EH (cell line): ENCODE measurements at regions not wholly inside any gene's neighbourhood (a gene's known extent, or its start where the extent isn't known, plus 50 kb on each side); places are given as distances from the start of the nearest gene placed in this dataset.

Source experiments
- DNase-seq: peaks from one replicate; pipeline ENCODE4 v3.0.0-alpha.2; 2015; ENCODE audit warnings: low read depth

DNA sequence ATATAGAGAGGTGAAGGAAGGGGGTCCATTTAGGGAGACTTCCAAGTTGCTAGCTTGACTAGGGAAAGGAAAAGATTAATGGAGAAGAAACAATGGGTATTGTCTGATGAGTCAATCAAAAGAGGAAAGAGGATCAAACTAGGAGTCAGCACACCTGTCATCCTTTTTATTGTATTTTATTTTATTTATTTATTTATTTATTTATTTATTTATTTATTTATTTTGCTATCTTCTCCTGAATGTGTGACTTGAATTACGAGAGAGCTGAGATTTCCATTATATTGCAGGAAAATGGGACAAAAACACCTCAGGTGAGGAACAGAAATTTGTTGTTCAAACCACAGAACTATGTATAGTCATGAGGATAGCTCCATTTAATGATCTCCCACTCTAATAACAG lies 58.9 kb downstream of the NUDT11 start:
- DNase-seq, result no peak

DNA sequence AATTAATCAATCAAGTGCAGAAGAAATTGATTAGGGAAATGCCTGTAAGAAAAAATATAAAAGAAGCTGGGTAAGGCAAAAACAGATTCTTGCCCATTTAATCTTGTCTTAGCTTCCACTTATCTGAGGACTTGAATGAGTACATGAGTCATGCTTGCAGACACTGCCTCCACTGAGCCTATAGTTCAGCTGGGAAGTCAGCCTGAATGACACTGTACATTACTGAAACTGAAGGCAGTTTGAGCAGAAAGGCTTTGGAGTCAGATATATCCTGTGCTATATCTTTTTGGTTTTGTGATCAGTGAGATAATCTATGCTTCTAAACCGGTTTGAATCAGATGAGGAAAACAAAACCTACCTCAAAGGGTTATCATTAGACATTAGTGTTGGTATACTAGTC lies 61.3 kb downstream of the NUDT11 start:
- no peak for DNase-seq

DNA sequence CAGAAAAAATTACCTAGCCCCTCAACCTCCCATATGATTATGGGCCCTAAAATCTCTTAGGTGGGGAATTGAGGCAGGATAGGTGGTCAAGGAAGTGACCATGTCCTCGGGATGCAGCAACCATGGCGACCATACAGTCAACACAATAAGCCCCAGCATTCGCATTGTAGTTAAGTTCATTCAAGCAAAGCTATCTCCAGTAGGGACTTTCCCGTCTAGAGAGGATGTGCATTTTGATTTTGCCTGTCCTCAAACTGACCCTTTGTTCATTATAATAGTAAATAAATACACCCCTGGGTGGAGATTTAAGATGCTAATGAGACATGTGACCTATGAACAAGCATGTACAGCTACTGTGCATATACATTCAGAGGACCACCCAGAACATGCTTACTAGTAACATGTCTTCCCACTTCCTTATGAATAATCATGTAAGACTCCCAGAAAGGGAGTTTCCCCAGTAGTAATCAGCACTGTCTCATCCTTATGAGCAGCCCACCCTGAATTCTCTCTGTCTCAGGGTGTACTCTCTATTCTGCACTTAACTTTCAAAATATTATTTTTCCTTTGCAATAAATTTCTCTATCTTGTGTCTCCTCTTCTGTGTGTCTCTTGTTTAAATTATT lies 74.3 kb downstream of the NUDT11 start:
- no peak for DNase-seq

DNA sequence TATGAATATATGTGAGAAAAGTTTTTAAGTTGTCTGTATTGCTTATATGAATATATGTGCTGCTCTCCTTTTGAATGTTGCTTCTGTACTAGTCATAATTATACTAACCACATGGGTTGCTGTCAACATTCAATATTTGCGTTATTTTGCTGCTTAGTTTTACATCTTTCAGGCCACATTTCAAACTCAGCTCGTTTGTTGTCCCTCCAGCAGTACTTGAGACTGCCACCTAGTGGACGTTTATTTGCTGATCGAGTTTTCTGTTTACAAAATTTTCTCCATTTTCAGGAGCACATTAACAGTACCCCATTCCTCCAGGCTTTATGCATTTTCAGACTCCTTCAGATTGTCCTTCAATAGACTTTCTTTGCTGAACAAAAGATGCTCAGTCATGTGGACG lies 75.8 kb downstream of the NUDT11 start:
- DNase-seq, result peak; percentile 30

DNA sequence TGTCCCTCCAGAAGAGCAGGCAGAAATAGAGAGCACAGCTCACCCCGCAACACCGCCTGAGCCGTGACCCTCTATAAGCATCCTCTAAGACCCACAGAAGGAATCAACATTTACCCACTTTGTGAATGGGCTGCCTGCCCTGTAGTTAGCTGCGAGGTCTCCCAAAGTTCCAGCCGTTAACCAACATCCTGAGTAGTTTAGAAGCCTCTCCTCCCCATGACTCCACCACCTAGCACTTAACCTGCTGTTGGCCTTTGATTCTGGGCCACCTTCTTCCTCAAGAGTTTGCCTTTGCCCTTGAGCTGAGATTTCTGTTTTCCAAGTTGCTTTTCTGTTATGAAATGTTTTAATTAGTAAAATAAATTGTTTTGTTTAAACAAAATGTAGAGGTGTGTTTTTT lies 75.8 kb downstream of the NUDT10 start:
- DNase-seq, result no peak

DNA sequence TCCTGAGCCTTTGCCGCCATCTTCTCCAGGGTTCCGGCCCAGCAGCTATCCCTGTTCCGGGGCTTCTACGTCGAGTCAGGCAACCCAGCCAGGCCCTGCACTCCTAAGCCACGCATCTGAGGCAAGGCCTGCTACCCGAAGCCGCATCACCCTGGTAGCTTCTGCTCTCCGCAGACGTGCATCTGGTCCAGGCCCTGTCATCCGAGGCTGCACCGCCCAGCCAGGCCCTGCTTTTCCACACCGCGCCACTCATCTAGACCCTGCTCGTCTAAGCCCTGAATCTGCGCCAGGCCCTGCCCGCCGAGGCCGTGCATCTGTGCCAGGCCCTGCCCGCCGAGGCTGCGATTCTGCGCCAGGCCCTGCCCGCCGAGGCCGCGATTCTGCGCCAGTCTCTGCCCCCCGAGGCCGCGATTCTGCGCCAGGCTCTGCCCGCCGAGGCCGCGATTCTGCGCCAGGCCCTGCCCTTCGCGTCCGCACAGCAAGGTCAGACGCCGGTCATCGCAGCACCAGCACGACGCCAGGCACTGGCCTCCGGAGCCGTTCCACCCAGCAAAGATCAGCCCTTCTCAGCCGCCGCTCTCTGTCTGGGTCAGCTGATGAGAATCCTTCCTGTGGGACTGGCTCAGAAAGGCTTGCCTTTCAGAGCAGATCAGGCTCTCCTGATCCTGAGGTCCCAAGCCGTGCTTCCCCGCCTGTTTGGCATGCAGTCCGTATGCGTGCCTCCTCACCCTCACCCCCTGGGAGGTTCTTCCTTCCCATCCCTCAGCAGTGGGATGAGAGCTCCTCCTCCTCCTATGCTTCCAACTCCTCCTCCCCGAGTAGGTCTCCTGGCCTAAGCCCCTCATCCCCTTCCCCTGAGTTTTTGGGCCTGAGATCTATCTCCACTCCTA lies 75.1 kb downstream of the NUDT10 start:
- DNase-seq, result no peak

DNA sequence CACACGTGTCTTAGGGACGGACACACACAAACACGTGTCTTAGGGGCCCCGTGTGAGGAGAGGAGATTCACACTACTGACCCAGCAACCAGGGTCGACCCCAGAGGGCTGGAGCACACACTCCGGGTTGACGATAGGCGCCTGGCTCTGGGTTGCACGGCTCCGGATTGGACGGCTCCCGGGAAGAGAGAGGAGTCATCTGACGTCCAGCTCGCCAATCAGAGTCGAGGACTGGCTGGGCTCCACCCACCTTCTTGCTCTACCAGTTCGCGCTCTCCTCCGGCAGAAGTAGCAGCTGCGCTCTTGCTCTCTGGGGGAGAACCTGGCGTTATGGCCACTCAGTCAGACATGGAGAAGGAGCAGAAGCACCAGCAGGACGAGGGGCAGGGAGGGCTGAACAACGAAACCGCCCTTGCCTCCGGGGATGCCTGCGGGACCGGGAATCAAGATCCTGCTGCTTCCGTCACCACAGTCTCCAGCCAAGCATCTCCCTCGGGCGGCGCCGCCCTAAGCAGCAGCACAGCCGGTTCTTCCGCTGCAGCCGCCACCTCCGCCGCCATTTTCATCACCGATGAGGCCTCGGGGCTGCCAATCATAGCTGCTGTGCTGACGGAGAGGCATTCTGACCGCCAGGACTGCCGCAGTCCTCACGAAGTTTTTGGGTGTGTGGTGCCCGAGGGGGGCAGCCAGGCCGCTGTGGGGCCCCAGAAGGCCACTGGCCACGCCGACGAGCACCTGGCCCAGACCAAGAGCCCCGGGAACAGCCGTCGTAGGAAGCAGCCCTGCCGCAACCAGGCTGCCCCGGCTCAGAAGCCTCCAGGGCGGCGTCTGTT lies 74.3 kb downstream of the NUDT10 start:
- DNase-seq, result no peak

DNA sequence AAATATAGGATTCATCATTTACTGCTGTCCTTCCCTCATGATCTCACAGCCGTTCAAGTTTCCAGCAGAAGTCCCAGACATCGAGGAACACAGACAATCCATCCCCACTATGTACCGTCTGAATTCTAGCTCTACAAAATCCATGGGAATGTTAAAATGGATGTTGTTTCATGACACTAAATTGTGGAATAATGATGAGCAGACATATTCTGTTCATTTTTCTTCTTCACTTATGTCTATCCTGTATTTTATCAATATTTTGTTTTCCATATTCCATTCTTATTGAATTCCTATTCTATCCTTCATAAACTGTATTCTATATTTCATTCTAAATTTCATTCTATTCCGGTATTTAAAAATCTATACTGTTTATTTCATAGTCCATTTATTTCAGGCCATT lies 71.8 kb downstream of the NUDT10 start:
- DNase-seq, result no peak

DNA sequence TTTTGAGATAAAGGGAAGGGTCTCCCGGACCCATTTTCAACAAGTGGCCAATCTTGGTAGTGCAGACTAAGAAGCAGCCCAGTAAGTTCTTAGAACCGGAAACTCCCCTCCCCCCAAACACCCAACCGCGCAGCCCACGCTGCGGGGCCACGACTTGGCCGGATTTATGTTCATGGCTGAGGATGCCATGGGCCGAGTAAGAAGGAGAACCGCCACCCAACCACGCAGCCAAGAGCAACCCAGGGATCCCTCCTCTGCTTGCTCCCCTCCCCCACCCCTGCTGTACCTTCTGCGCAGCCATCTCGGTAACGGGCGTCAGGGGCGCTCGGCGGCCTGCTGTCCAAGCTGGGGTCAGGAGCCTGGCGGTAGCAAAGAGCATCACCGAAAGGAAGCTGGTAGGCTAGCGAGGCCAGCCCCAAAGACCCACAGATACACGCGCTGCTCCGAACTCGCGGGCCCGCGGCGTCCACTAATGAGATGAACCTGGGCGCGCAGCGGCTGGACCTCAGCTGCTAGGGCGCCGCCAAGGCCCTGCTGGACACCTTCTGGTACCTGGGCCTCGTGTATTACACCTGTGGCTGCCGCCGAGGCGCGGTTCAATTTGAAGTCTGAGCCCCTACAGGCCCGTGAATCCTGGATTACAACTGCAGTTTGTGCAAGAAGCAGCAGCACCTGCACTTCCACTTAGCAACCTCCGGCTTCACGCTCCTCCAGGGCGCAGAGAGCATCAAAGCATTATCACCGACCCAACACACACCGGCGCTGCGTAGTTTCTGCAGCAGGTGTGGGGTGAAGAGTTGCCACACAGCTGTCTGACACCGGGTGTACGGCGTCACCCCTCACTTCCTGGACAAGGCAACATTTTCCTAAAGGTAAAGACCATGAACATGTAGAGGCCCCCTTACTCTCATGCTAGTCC lies 63.4 kb downstream of the NUDT10 start:
- DNase-seq, result peak; percentile 0

DNA sequence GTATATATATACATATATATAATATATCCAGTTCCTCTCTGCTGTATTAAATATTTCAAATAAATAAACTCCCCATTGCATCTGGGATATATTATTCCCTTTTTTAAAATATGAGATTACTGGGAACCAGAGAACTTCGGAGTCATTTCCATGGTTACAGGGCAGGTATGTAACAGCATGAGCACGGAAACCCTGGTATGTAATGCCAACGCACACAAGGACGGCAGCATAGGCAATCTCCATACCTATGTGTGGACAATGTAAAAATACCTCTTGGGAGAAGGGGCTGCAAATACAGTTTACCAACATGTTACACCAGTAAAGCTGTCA lies 62.8 kb downstream of the NUDT10 start:
- DNase-seq, result no peak
